Lung (tissue), 11 donors: ENCODE measurements at regions not wholly inside any gene's neighbourhood (a gene's known extent, or its start where the extent isn't known, plus 50 kb on each side); places are given as distances from the start of the nearest gene placed in this dataset.

Experiments
- ATAC-seq: fragments of 200-7000 bp; cut with Tn5 transposase; one replicate; pipeline ENCODE4 v1.9.1; 2020; ENCODE audit warnings: moderate number of reproducible peaks; ENCODE audit not compliant: insufficient read depth, low FRiP score
- DNase-seq, 3 donors: peaks; one replicate each; pipeline ENCODE4 v3.0.0-alpha.2; 2013 to 2017
- H3K27ac ChIP-seq, 2 donors: one replicate each; pipeline ENCODE4 v1.5.1; 2013; ENCODE audit warnings: mild to moderate bottlenecking in 2 of 2, moderate library complexity in 2 of 2, control low read depth in 1 of 2, inconsistent platforms in 1 of 2, low read depth in 1 of 2, low read length in 1 of 2
- H3K27me3 ChIP-seq, 3 donors: one replicate each; pipeline ENCODE4 v1.5.1; 2013; ENCODE audit warnings: low read length in 2 of 3; ENCODE audit not compliant: control insufficient read depth in 3 of 3, insufficient read depth in 3 of 3
- H3K36me3 ChIP-seq, 4 donors: one replicate each; pipeline ENCODE4 v1.5.1; 2013; ENCODE audit warnings: low read length in 4 of 4, mild to moderate bottlenecking in 1 of 4, moderate library complexity in 1 of 4; ENCODE audit not compliant: control insufficient read depth in 4 of 4, insufficient read depth in 4 of 4
- H3K4me1 ChIP-seq, 5 donors: one replicate each; pipeline ENCODE4 v1.5.1; 2013; ENCODE audit warnings: low read length in 5 of 5, mild to moderate bottlenecking in 2 of 5, moderate library complexity in 1 of 5; ENCODE audit not compliant: control insufficient read depth in 5 of 5, insufficient read depth in 5 of 5
- H3K4me3 ChIP-seq: one replicate; pipeline ENCODE4 v1.5.1; 2013; ENCODE audit warnings: mild to moderate bottlenecking, control low read depth, moderate library complexity
- H3K9ac ChIP-seq, 2 donors: one replicate each; pipeline ENCODE4 v1.5.1; 2013; ENCODE audit warnings: low read length in 2 of 2, control low read depth in 1 of 2; ENCODE audit not compliant: insufficient read depth in 1 of 2
- H3K9me3 ChIP-seq, 4 donors: one replicate each; pipeline ENCODE4 v1.5.1; 2013; ENCODE audit warnings: low read length in 3 of 4, mild to moderate bottlenecking in 1 of 4, moderate library complexity in 1 of 4; ENCODE audit not compliant: control insufficient read depth in 4 of 4, insufficient read depth in 3 of 4
- WGBS, 2 donors: extraction: QIAGEN DNeasy Blood & Tissue Kit; methylation state at CpG; one replicate each; pipeline ENCODE4 v1.1.7; 2013; 5-methylcytosine and 5-hydroxymethylcytosine counted together
- TF ChIP-seq, protein P1 (sequence below): IDR thresholded peaks from 2 replicates; pipeline ENCODE4 v1.5.1; 2012; ENCODE audit warnings: mild to moderate bottlenecking; ENCODE audit errors: control extremely low read depth, extremely low read depth
- donor health status: control.
- donor health status: control.
- donor health status: Bipolar disorder and iron deficiency.
- donor health status: healthy.
- donor health status: DM: yes; HTN: yes; CAD: no.

DNA sequence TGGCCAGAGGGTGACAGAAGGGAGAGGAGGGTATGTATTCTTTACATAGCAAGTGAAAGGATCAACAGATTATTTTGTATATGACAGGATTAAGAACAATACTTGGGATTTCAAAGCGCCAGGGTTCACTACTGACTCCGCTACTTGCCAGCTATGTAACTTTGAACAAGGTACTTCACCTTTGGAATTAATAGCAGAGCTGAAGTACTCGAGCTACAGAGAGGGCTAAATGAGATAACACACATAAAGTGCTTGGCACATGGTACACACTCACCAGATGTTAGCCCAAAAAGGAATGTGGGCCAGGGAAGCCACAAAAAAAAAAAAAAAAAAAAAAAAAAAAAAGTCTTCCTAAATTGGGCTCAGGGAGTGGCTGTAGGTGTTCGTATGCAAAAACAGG, 408.4 kb downstream of the BUD13 start:
- WGBS, 2 donors: 46 to 71% methylated on average over 4 of the region's 4 CpGs
- Histone ChIP-seq H3K4me1 (peaks cover 0 to 6% (median 2%) of the 10 kb centered on the region in 5 donors), H3K9me3 (peaks cover 0 to 4% (median 0%) of the 10 kb centered on the region in 4 donors), H3K4me3 (no peak overlapping the region), H3K27me3 (no peaks in the 10 kb centered on the region), H3K27ac (no peak overlapping the region), H3K36me3 (no peaks in the 10 kb centered on the region), H3K9ac (no peak overlapping the region)
- no peak for ATAC-seq
- TF ChIP-seq, protein P1, sequence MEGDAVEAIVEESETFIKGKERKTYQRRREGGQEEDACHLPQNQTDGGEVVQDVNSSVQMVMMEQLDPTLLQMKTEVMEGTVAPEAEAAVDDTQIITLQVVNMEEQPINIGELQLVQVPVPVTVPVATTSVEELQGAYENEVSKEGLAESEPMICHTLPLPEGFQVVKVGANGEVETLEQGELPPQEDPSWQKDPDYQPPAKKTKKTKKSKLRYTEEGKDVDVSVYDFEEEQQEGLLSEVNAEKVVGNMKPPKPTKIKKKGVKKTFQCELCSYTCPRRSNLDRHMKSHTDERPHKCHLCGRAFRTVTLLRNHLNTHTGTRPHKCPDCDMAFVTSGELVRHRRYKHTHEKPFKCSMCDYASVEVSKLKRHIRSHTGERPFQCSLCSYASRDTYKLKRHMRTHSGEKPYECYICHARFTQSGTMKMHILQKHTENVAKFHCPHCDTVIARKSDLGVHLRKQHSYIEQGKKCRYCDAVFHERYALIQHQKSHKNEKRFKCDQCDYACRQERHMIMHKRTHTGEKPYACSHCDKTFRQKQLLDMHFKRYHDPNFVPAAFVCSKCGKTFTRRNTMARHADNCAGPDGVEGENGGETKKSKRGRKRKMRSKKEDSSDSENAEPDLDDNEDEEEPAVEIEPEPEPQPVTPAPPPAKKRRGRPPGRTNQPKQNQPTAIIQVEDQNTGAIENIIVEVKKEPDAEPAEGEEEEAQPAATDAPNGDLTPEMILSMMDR: no peak
- DNase-seq: peak; percentile 27 to 70 (median 47)

DNA sequence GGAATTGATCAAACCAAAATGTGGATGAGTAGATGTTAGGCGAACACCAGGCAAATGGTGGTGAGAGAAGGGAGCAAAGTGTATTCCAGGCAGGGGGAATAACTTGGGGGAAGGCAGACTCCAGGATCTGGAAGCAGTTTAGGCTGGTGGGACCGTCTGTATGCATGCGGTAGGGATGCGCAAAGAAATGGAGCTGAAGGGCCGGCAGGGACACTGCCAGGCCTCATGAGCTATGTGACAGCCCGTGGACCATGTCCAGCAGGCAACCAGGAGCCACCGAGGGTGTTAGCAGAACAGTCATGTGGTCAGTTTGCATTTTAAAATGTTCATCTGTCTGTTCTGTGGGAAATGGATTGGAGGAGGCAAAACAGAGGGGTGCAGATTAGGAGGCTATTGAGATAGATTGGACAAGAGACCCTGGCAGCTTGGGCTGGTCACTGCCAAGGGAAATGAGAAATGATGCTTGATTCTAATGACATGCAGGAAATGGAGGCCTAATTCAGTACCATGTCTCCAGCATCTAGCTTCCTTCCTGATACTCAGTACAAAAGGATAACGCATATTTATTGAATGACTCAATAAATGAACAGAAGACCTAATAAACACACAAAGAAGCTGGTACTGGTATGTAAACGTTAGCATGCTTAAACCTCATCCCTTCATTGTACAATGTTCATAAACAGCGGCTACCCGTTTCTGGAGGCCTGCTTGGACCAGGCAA, 412.4 kb downstream of the BUD13 start:
- WGBS, 2 donors: 68 to 73% methylated on average over 11 of the region's 11 CpGs
- no peak overlapping the region for H3K27ac ChIP-seq
- TF ChIP-seq, protein P1: no peak
- no peaks in the 10 kb centered on the region for H3K36me3 ChIP-seq
- no peak overlapping the region for H3K9ac ChIP-seq
- DNase-seq (no peak), ATAC-seq (no peak)
- H3K4me3 ChIP-seq: no peak overlapping the region
- no peaks in the 10 kb centered on the region for H3K27me3 ChIP-seq
- H3K4me1 ChIP-seq: peaks cover 0 to 5% (median 0%) of the 10 kb centered on the region in 5 donors
- no peaks in the 10 kb centered on the region for H3K9me3 ChIP-seq

DNA sequence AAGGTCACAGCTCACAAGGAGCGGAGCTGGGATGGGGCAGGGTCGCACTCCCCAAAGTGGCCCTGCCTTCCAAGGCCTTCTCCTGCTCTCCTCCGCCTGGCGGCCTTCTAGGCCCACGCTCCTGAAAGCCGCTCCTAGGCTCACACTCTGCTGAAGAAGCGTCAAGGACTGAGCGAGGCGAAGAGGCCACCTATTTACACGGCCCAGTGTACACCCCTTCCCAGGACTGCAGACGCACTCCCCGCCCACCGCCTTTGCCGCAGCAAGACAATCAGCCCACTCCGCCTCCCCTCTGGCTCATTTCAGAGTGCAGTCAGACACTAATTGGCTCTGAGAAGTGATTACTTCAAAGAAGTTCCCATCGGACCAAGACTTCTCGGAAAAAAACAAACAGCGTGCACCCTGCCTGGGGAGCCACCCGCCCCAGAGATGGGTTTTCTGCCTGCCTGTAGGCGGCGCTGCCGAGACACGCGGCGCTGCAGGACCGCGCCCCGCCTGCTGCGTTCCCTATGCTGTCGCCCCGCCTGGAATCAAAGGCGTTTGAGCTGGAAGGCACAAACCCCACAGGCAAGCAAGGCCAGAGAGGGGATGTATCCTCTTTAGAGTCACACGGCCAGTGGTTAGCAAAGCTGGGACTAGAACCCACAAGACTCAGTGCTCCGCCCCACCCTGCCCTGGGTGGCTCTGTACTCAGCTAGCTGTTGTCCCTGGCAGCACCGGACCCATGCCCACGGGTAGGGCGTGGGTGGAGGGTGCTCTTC, 414.8 kb downstream of the BUD13 start:
- no peaks in the 10 kb centered on the region for H3K27me3 ChIP-seq
- no peak overlapping the region for H3K27ac ChIP-seq
- TF ChIP-seq, protein P1: no peak
- DNase-seq (peak; percentile 49 to 79 (median 65)), ATAC-seq (no peak)
- H3K4me1 ChIP-seq: peaks cover 0 to 5% (median 0%) of the 10 kb centered on the region in 5 donors
- no peak overlapping the region for H3K9ac ChIP-seq
- no peak overlapping the region for H3K4me3 ChIP-seq
- H3K36me3 ChIP-seq: no peaks in the 10 kb centered on the region
- 41 to 51% methylated on average over 37 of the region's 37 CpGs for WGBS, 2 donors
- H3K9me3 ChIP-seq: no peaks in the 10 kb centered on the region
